22Rv1 (cell line): ENCODE measurements at regions not wholly inside any gene's neighbourhood (a gene's known extent, or its start where the extent isn't known, plus 50 kb on each side); places are given as distances from the start of the nearest gene placed in this dataset.

Experiments
- H3K27ac ChIP-seq: fragments of 450-650 bp; 2 replicates; pipeline ENCODE4 v1.5.1; 2017
- ZFX ChIP-seq: fragments of 450-650 bp; IDR thresholded peaks from 2 replicates; pipeline ENCODE4 v1.6.1; 2017; ENCODE audit warnings: antibody characterized with exemption, borderline replicate concordance
- TF ChIP-seq, protein P1 (sequence below): fragments of 450-650 bp; IDR thresholded peaks from 2 replicates; pipeline ENCODE4 v1.5.1; 2017; ENCODE audit warnings: mild to moderate bottlenecking

- TF ChIP-seq, protein P1, sequence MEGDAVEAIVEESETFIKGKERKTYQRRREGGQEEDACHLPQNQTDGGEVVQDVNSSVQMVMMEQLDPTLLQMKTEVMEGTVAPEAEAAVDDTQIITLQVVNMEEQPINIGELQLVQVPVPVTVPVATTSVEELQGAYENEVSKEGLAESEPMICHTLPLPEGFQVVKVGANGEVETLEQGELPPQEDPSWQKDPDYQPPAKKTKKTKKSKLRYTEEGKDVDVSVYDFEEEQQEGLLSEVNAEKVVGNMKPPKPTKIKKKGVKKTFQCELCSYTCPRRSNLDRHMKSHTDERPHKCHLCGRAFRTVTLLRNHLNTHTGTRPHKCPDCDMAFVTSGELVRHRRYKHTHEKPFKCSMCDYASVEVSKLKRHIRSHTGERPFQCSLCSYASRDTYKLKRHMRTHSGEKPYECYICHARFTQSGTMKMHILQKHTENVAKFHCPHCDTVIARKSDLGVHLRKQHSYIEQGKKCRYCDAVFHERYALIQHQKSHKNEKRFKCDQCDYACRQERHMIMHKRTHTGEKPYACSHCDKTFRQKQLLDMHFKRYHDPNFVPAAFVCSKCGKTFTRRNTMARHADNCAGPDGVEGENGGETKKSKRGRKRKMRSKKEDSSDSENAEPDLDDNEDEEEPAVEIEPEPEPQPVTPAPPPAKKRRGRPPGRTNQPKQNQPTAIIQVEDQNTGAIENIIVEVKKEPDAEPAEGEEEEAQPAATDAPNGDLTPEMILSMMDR: no peak
- TF ChIP-seq ZFX: no peak
- no peak overlapping the region for H3K27ac ChIP-seq
These were observed 368.9 kb downstream of the DDX10 start for GRCh38 chr11:109033627-109034338.

GRCh38 chr11:109034339-109034696, 369.4 kb downstream of the DDX10 start:
- TF ChIP-seq, protein P1: no peak
- no peak for TF ChIP-seq ZFX

GRCh38 chr11:109035284-109035683, 370.4 kb downstream of the DDX10 start:
- TF ChIP-seq, protein P1: no peak
- TF ChIP-seq ZFX: no peak
- H3K27ac ChIP-seq: no peak overlapping the region

More at GRCh38 chr11:109034339-109034696, 369.4 kb downstream of the DDX10 start:
- H3K27ac ChIP-seq: no peak overlapping the region

- H3K27ac ChIP-seq: no peak overlapping the region
- TF ChIP-seq ZFX: no peak
These were observed 371.1 kb downstream of the DDX10 start for GRCh38 chr11:109036011-109036410.

DNA sequence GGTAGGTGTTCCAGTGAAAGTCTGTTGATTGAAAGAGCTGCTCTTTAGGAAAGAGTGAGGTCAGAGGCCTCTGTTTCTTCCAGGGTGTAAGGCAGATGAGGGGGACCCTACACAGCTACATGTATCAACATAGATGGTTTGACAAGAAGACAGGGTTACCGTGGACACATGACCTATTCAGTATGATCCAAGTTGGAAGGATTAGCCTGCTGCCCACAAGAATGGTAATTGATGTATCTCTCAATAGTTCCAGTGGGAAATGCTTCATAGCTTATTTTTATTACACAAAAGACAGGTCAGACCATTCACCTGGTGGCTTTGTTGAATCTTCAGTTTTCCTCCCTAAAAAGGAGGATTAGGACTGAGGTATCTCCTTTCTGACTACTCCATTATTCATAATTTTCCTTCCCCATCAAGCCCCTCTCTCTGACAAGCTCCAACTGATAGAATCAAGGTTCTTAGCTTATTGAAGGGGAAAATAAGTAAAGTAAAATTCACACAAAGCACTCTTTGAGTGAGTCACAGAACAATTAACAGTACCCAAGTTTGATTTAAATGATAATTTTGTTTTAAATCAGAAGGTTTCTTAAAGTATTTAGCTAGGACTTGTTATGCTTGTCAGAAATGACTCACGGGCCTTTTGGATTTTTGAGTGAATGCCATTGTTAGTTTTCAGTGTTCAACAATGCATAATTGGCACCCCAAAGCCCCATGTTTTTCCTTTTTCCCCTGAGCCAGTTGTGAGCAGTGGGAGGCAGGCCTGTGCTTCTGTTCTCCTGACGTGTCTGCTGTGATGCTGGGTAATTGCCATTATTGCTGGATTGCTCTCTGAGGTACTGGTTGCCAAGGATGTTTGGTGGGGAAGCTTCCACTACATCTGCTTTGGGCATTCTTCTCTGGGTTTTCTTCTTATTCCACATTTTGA, 373.2 kb downstream of the DDX10 start:
- H3K27ac ChIP-seq: no peak overlapping the region
- no peak for TF ChIP-seq ZFX
- TF ChIP-seq, protein P1: no peak

- H3K27ac ChIP-seq: no peak overlapping the region
- TF ChIP-seq ZFX: no peak
- TF ChIP-seq, protein P1: no peak
These were observed 374.7 kb downstream of the DDX10 start for GRCh38 chr11:109039611-109040010.

DNA sequence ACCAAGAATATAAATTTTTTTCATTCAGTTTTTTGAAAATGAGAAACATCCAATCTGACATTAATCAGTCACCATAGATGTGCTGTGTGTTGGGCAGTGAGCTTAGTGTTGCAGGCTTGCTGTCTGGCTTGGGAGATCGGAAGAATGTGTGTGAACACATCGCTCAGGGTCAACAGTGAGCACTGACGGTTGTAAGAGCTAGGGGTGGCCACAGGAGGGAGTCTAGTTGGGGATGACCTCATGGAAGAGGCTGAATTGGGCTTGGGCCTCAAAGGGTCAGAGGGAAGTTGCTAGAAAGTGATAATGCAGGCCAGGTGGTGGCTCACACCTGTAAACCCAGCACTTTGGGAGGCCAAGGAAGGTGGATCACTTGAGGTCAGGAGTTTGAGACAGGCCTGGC, 375.4 kb downstream of the DDX10 start:
- no peak for TF ChIP-seq ZFX
- TF ChIP-seq, protein P1: peak; percentile 45
- H3K27ac ChIP-seq: no peak overlapping the region
